Renal pelvis (tissue), 1 donor: ENCODE measurements at regions not wholly inside any gene's neighbourhood (a gene's known extent, or its start where the extent isn't known, plus 50 kb on each side); places are given as distances from the start of the nearest gene placed in this dataset.
"Not testable (repeated sequence)": the region's sequence is repeated elsewhere in the genome, so short reads cannot be mapped to it uniquely, and the experiment has no call there.

Experiments
- DNase-seq: peaks from one replicate; pipeline ENCODE4 v3.0.0-alpha.2; 2013

GRCh38 chr2:105537466-105537865, 138.6 kb upstream of the FHL2 start:
- DNase-seq, result no peak

DNA sequence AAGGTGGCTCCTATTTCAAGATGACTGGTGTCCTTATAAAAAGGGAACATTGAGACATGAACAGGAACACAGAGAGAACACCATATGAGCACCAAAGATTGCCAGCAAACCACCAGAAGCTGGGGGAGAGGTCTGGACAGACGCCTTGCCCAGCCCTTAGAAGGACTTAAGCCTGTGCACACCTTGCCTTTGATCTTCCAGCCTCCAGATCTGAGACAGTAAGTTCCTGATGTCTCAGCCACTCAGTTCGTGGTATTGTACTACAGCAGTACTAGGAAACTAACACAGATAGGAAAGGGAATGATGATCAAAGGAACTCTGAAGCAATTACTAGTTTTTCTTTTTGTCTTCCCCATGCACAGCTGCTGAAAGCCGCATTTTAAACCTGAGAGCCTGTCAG, 137.3 kb upstream of the FHL2 start:
- no peak for DNase-seq

- DNase-seq, result not testable (repeated sequence)
These were observed 130.4 kb upstream of the FHL2 start for GRCh38 chr2:105529258-105529657.

GRCh38 chr2:105526000-105526925, 127.4 kb upstream of the FHL2 start:
- DNase-seq, result no peak

DNA sequence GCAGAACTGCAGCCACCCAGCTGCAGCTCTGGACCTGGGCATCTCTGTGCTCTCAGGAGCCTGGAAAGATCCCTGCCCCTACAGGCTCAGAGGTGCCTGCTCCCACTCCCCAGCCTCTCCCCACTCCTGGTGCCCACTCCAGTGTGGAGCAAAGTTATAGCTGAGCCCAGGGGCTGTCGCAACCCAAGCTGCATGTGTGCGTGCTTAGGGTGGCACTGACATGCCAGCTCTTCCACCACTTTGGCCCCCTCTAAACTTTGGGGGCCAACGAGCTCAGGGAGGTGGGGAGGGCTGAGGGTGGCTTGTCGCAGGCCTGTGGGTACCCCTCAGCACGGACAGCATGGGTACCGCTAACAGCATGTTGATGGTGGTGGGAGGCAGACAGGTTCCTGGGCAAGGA, 126.3 kb upstream of the FHL2 start:
- no peak for DNase-seq

DNA sequence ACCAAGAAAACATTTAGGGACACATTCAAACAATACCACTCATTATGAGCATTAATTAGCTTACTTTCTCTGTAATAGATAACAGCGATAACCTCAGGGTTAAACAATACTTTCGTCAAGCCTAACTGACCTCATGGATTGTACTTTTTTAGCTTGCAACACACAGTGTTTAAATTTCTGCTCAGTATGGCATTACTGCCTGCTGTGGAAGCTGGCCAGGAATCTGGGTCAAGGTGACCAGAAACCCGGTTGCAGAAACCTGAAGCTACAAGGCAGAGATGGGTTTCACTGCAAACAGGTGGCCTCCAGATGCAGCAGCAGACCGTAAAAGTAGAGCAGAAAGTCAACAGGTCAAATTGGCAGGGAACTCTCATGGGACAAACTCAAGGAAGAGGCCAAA, 123.8 kb upstream of the FHL2 start:
- DNase-seq, result no peak

GRCh38 chr2:105521616-105522015, 122.8 kb upstream of the FHL2 start:
- no peak for DNase-seq

DNA sequence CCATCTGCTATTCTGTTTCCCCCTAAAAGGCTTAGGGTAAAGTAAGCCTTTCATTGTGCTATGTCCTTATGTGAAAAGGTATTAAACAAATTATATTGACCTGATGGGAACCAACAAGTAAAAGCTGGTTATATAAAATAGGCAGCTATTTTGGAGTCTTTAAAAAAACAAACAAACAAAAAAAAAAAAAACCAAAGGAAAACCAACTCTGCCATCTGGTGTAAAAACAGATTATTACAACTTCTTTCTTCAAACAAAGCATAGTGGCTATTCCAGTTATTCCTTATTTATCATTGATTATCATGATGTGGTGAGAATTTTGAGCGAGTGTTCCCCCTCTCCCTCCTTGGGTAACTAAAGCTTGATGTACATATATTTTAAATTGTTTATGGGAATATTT, 122.3 kb upstream of the FHL2 start:
- DNase-seq, result no peak

DNA sequence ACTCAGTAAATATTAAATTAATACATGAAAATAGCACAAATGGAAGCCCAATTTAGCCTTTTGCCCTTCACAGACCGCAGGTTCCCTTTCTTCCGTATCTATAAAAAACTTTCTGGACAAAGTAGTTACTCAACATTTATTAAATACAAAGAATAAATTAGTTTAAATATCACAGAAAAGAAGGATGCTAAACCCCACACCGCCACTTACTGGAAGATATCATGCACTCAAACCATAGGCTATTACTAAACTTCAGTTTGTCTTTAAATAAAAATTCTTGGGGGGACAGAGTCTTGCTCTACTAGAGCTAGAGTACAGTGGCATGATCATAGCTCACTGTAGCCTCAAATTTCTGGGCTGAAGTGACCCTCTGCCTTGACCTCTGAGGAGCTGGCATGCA, 120.7 kb upstream of the FHL2 start:
- DNase-seq, result no peak

- DNase-seq, result no peak
These were observed 120.0 kb upstream of the FHL2 start for GRCh38 chr2:105518897-105519296.

- DNase-seq, result no peak
These were observed 119.2 kb upstream of the FHL2 start for GRCh38 chr2:105517814-105518705.

- DNase-seq, result no peak
These were observed 116.9 kb upstream of the FHL2 start for GRCh38 chr2:105515581-105516415.

- DNase-seq, result no peak
These were observed 115.7 kb upstream of the FHL2 start for GRCh38 chr2:105514576-105514975.

DNA sequence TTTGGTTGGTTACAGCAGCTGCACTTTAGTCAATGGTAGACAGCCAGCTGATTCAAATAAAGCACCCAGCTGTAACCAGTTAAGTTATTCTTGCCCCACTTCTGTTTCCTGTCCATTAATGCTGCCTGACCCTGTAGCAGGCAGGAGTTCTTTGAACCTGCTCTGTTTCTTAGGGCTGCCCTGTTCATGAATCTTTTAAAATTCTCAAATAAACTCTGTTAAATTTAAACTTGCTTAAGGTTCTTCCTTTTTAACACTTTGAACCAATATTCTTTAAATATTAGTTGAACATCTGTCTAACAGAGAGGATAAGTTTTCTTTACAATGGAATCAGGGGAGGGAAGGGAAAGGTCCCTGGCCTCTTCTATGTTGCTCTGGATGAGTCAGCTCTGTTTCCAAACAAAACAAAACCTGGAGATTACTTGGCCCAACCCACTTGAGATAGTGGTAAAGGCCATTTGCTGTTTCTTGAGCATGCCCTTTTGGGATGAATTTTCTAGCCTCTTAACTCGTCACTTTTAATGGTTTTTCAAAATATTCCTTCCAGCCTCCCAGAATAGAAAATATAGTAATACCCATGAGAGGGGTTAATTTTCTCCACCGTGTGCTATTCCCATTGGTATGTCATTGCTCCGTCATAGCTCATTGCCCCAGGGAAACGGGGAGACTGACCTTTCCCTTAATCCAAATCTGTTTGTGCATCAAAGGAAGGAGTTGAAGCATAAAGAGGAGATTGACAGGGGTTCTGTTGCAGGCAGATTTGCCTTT, 112.1 kb upstream of the FHL2 start:
- DNase-seq, result no peak

DNA sequence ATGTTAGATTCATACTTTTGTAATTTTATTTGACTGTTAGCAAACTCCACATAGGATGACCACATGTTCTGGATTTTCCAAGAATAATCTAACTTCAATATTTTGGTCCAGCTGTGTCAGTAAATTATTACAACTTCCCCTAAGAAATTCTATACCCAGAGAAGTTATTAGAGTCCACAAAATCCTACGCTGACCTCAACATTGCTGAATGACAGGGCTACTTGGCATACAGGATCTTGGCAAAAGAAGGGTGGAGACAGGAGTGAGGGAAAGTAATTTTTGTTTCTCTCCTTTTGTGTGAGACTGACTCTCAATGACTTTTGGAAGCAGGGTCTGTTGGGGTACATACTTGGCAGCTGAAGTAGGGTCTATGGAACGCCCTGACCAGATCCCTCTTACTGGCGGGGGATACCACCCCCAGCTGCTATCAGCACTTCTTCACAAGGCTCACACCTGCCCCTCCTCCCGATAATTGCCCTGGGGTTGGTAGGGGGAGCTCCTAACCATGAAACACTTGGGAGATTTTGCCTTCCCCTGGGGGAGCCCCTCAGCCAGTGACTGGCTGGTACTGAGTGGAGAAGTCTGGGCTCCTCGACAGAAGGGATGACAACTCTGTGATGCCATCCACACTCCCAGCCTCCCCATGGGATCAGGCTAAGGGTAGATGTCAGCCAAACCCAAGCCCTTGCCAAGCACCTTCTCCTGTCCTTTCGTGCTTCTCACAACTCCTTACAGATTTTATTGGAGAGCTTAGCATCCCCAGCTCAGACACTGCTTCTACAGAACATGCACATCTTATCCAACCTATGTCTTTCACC, 110.6 kb upstream of the FHL2 start:
- DNase-seq, result no peak

- not testable (repeated sequence) for DNase-seq
These were observed 108.0 kb upstream of the FHL2 start for GRCh38 chr2:105506860-105507259.

DNA sequence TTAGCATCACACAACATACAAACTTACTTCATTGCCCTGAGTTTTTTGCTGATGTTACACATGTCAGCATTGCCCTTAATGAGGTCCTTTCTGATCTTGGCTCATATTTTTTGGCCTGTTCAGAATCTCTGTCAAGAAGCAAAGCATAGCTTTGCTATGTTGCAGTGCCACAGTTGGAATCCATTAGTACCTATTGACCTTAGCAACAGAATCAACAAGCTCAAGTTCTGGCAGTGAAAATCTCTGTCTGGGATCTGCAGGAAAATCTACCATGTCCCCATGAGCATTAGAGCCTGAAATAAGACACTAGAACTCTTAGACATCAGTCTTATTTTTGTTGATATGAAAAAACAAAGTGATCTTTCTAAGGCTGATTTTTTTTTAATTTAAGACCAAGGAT, 105.6 kb upstream of the FHL2 start:
- no peak for DNase-seq

DNA sequence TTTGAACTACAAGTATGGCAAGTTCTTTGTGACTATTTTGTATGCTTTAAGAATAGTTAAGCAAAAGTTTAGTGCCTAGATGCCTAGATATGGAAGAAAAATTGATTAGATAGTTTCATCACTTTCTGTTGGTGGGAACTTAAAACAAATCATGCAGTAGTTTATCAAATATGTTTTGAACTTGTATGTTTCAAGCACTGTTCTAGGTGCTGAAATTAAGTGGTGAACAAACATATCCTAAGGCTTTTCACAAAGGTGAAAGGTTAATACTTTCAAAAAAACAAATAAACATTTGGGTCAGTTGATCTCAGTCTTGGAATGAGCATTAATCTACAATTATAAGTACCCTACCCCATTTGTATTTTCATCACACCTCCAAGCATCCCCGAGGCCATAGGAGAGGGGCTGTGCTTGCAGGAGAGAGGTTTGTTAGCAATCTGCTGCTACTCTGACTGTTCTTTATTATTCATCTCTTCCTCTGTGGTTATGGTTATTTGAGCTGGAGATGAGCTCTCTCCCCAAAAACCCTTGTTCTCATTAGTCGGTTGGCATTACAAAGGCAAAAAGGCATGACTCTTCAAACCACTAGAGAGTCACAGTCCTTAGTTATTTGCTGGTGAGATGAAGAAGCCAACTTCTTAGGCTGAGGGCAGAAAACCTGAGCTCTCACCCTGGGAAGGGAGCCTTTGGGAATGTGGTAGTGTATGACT, 103.9 kb upstream of the FHL2 start:
- no peak for DNase-seq

DNA sequence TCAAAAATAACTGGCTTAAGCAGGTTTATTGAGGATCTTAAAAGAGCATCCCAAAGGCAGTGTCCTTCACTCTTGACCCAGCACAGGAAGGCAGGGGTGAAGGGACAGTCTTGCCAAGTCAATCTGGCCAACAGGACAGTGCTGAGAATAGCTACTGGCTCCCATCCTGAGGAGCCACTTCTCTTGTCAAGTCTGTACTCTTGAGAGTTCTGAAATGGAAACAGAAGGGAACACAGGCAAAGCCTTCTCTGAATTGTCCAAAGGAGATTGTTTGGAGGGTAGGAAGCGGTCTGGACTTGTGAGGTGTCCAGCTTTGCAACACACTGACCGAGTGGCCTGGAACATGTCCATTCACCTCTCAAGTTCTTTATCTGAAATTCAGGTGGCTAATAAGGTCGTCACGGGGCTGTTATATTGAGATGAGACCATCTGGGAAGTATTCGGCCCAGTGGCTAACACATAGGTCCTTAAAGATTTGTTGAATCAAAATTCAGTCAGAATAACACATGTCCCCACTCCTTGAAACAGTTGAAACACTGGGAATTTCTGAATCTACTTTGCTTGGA, 99.5 kb upstream of the FHL2 start:
- DNase-seq, result no peak
